Heart right ventricle (tissue), 16 donors: ENCODE measurements at regions not wholly inside any gene's neighbourhood (a gene's known extent, or its start where the extent isn't known, plus 50 kb on each side); places are given as distances from the start of the nearest gene placed in this dataset.

ENCODE experiments used
- ATAC-seq, 8 donors: fragments of 200-7000 bp; cut with Tn5 transposase; one replicate each; pipeline ENCODE4 v1.9.1; 2020; ENCODE audit warnings: mild to moderate bottlenecking in 8 of 8, moderate library complexity in 8 of 8, moderate number of reproducible peaks in 1 of 8
- DNase-seq, 2 donors: peaks; one replicate each; pipeline ENCODE4 v3.0.0-alpha.2; 2020
- H3K27ac ChIP-seq, 10 donors: fragments of 200-600 bp; sonication (generic) in 2 of 10; one replicate each; pipeline versions ENCODE4 v1.5.0 to v1.8.0; 2020 to 2022; ENCODE audit warnings: mild to moderate bottlenecking in 3 of 10
- H3K27me3 ChIP-seq, 7 donors: fragments of 200-600 bp; one replicate each; pipeline ENCODE4 v1.8.0; 2021 to 2022; ENCODE audit warnings: mild to moderate bottlenecking in 2 of 7
- H3K36me3 ChIP-seq, 9 donors: fragments of 200-600 bp; sonication (generic) in 1 of 9; one replicate each; pipeline versions ENCODE4 v1.5.0 to v1.8.0; 2020 to 2022; ENCODE audit warnings: mild to moderate bottlenecking in 2 of 9
- H3K4me1 ChIP-seq, 9 donors: fragments of 200-600 bp; sonication (generic) in 1 of 9; one replicate each; pipeline versions ENCODE4 v1.5.0 to v1.8.0; 2020 to 2022; ENCODE audit warnings: mild to moderate bottlenecking in 4 of 9
- H3K4me3 ChIP-seq, 10 donors: fragments of 200-600 bp; sonication (generic) in 2 of 10; one replicate each; pipeline versions ENCODE4 v1.5.0 to v1.8.0; 2020 to 2022; ENCODE audit warnings: mild to moderate bottlenecking in 7 of 10, moderate library complexity in 2 of 10
- H3K9me3 ChIP-seq, 11 donors: fragments of 200-600 bp in 10 of 11; sonication (generic) in 2 of 11; one replicate each; pipeline versions ENCODE4 v1.5.0 to v1.8.0; 2013 to 2022; ENCODE audit warnings: mild to moderate bottlenecking in 2 of 11, control low read depth in 1 of 11, moderate library complexity in 1 of 11
- WGBS, 2 donors: extraction: QIAGEN DNeasy Blood & Tissue Kit; methylation state at CpG; one replicate each; pipeline ENCODE4 v1.1.7; 2013; ENCODE audit warnings: inconsistent platforms in 1 of 2; 5-methylcytosine and 5-hydroxymethylcytosine counted together
- intact Hi-C, 10 donors: fragments of 100-400 bp; cut with DNase I; formaldehyde crosslinking; loops; one replicate each; pipeline versions ENCODE4 v1.11.1 to v1.14.2; 2022
- TF ChIP-seq, protein P1 (sequence below), 9 donors: fragments of 200-600 bp; sonication (generic) in 2 of 9; IDR thresholded peaks; one replicate each; pipeline versions ENCODE4 v1.5.0 to v1.8.0; 2021 to 2022; ENCODE audit warnings: antibody characterized with exemption in 9 of 9, mild to moderate bottlenecking in 5 of 9, moderate library complexity in 1 of 9
- donor health status: Arrhythmogenic right ventricular cardiomyopathy.
- donor health status: ischemic (EF 13 %, LVEDD 7.1; RV severe dilation, severe dysfunction).
- donor health status: healthy with polysubstance abuse.
- donor health status: DM: no; HTN: yes; CAD: no.
- donor health status: DM: no; HTN: no; CAD: no.
- donor health status: ischemic (EF 25% LVEDD 6.9; RV normal size, moderate dysfunction).
- donor health status: ischemic (EF 25% LVEDD 5.7; RV mildly dilated, moderate dysfunction).
- donor health status: healthy.
- donor health status: DM: yes; HTN: yes; CAD: no.
- donor health status: Ischemic cardiomyopathy.
- donor health status: ischemic (EF 35%, LVEDD 5.7; RV mildly dilated, moderate dysfunction).
- donor health status: nonischemic (EF 11% LVEDD 7.7; RV severe dilation, severe dysfunction).
- donor health status: DM: yes; HTN: yes; CAD: no.
- donor health status: PGD.
- donor health status: ischemic (EF 29% LVEDD 5.4; RV normal size, mild dysfunction).
- donor health status: nonischemic (EF 23%, LVEDD 6.1; RV moderate dilation, normal function).

DNA sequence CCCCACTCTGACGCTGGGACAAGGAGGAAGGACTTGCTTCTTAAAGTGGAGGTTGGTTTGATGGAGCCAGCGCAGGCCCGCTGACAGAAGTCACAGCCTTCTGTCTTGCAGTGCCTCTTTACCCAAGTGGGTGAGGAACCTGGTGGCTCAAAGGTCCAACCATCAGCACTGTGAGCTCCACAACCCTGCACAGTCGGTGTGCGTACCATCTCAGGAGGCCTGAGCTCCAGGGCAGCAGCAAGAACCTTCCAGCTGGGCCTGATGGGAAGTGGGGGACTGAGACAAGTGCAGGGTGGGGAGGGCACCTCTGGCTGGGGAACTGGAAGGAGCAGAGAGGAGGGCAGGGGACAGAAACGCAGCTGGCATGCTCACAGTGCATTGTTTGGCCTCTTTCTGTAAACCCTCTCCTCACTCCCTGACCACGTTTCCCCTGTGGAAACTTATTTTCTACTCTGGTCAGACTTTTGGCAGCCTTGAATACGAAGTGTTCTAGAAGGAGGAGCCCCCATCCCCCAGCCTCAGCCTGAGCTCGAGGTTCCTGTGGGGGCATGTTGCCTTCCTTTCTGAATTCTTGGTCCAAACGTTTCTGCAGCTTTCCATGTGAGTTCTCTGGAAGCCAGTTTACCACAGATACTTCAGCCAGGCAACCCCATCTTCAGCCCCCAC is 178.5 kb upstream of the PITX1 start:
- TF ChIP-seq, protein P1, sequence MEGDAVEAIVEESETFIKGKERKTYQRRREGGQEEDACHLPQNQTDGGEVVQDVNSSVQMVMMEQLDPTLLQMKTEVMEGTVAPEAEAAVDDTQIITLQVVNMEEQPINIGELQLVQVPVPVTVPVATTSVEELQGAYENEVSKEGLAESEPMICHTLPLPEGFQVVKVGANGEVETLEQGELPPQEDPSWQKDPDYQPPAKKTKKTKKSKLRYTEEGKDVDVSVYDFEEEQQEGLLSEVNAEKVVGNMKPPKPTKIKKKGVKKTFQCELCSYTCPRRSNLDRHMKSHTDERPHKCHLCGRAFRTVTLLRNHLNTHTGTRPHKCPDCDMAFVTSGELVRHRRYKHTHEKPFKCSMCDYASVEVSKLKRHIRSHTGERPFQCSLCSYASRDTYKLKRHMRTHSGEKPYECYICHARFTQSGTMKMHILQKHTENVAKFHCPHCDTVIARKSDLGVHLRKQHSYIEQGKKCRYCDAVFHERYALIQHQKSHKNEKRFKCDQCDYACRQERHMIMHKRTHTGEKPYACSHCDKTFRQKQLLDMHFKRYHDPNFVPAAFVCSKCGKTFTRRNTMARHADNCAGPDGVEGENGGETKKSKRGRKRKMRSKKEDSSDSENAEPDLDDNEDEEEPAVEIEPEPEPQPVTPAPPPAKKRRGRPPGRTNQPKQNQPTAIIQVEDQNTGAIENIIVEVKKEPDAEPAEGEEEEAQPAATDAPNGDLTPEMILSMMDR (IDR thresholded peaks at IDR 0.05), result no peak
- Histone ChIP-seq H3K36me3 (no peaks in the 10 kb centered on the region), H3K4me1 (peaks cover 0 to 16% (median 0%) of the 10 kb centered on the region in 9 donors), H3K4me3 (no peak overlapping the region), H3K27me3 (peaks cover 0 to 7% (median 0%) of the 10 kb centered on the region in 7 donors), H3K9me3 (no peaks in the 10 kb centered on the region), H3K27ac (no peak overlapping the region)
- WGBS, 2 donors, result 68 to 76% methylated on average over 10 of the region's 10 CpGs
- no peak for ATAC-seq
- DNase-seq, result no peak
- intact Hi-C loops, result loop anchor here in 1 of 10 donors (10.0 kb wide), 1 partner anchor 728 kb away; no protein-coding TSS in a partner anchor

DNA sequence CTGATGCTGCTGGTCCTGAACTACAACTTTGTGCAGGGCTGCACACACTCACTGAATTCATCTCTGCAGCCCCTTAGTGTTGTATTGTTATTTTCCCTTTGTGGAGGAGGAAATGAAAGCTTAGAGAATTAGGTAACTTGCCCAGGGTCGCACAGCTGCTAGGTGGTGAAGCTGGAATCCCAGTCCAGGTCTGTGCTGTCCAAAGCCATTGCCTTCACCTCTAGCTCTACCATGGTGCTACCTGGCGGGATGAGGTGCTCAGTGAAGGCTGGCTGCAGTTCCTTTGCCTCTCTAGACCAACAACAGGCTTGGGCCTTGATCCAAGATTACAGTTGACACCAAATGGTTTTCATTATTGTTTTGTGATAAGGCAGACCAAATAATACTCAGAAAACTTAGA is 177.8 kb upstream of the PITX1 start:
- Histone ChIP-seq H3K4me1 (peaks cover 0 to 16% (median 0%) of the 10 kb centered on the region in 9 donors), H3K9me3 (no peaks in the 10 kb centered on the region), H3K27me3 (peaks cover 0 to 7% (median 0%) of the 10 kb centered on the region in 7 donors), H3K36me3 (no peaks in the 10 kb centered on the region), H3K27ac (no peak overlapping the region), H3K4me3 (no peak overlapping the region)
- TF ChIP-seq, protein P1 (IDR thresholded peaks at IDR 0.05), result no peak
- ATAC-seq (no peak), DNase-seq (no peak)
- intact Hi-C loops, result loop anchor here in 1 of 10 donors (10.0 kb wide), 1 partner anchor 727 kb away; no protein-coding TSS in a partner anchor
- 64 to 65% methylated on average over 2 of the region's 2 CpGs for WGBS, 2 donors

GRCh38 chr5:135211083-135211790 is 177.2 kb upstream of the PITX1 start:
- WGBS, 2 donors, result 82 to 86% methylated on average over 9 of the region's 9 CpGs
- DNase-seq (no peak), ATAC-seq (no peak)
- TF ChIP-seq, protein P1 (IDR thresholded peaks at IDR 0.05), result no peak
- Histone ChIP-seq H3K9me3 (no peaks in the 10 kb centered on the region), H3K36me3 (no peaks in the 10 kb centered on the region), H3K27ac (no peak overlapping the region), H3K4me1 (peaks cover 0 to 16% (median 0%) of the 10 kb centered on the region in 9 donors), H3K4me3 (no peak overlapping the region), H3K27me3 (peaks cover 0 to 7% (median 0%) of the 10 kb centered on the region in 7 donors)
- intact Hi-C loops, result loop anchor here in 1 of 10 donors (10.0 kb wide), 1 partner anchor 726 kb away; no protein-coding TSS in a partner anchor

GRCh38 chr5:135210286-135211055 is 176.4 kb upstream of the PITX1 start:
- DNase-seq (no peak), ATAC-seq (no peak)
- Histone ChIP-seq H3K4me1 (peaks cover 0 to 12% (median 0%) of the 10 kb centered on the region in 9 donors), H3K4me3 (no peak overlapping the region), H3K27me3 (peaks cover 0 to 7% (median 0%) of the 10 kb centered on the region in 7 donors), H3K9me3 (no peaks in the 10 kb centered on the region), H3K36me3 (no peaks in the 10 kb centered on the region), H3K27ac (no peak overlapping the region)
- 89 to 91% methylated on average over 10 of the region's 10 CpGs for WGBS, 2 donors
- intact Hi-C loops, result loop anchor here in 1 of 10 donors (10.0 kb wide), 1 partner anchor 726 kb away; no protein-coding TSS in a partner anchor
- TF ChIP-seq, protein P1 (IDR thresholded peaks at IDR 0.05), result no peak
